CMK (cell line): ENCODE measurements at regions not wholly inside any gene's neighbourhood (a gene's known extent, or its start where the extent isn't known, plus 50 kb on each side); places are given as distances from the start of the nearest gene placed in this dataset.

Experiments used
- DNase-seq: peaks from one replicate; pipeline ENCODE4 v3.0.0-alpha.2; 2010; ENCODE audit warnings: low read depth

- DNase-seq: no peak
Observed at GRCh38 chr18:5091741-5092140, 105.3 kb downstream of the AKAIN1 start.

DNA sequence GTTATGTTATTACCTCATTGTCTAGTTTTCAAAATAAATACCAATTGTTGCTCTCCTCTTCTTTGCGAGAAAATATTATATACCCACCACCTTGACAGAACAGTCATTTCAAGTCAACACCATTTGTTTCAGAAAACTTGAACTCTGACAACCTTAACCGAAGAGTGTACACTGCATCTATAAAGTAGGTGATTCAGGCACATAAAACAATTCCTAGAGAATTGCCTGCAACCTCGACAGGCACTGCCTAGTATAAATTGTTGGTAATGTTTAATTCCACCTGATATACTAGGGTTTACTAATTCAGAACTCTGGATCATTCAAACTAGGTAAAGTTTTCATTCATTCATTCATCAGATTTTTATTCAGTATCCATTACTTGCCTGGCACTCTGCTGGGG lies 121.8 kb downstream of the AKAIN1 start:
- no peak for DNase-seq

GRCh38 chr18:5073026-5073944 lies 123.8 kb downstream of the AKAIN1 start:
- DNase-seq: no peak

DNA sequence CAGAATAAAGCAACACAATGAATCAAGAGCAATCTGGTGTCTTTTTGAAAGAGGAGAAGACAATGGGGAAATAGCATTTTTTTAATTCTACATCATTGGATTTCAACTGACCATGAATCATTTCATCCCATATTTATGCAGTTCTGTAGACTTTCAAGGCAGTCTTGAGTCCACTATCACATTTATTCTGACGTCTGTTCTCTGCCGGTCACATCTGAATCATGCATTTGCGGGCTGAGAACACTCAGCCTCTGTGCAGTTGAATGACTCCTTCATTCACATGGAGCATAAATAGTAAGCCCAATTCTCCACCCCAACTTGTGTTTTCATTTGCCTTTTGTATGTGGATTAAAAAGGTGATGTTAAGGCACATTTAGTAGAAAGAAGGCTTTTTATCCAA lies 128.2 kb downstream of the AKAIN1 start:
- no peak for DNase-seq

DNA sequence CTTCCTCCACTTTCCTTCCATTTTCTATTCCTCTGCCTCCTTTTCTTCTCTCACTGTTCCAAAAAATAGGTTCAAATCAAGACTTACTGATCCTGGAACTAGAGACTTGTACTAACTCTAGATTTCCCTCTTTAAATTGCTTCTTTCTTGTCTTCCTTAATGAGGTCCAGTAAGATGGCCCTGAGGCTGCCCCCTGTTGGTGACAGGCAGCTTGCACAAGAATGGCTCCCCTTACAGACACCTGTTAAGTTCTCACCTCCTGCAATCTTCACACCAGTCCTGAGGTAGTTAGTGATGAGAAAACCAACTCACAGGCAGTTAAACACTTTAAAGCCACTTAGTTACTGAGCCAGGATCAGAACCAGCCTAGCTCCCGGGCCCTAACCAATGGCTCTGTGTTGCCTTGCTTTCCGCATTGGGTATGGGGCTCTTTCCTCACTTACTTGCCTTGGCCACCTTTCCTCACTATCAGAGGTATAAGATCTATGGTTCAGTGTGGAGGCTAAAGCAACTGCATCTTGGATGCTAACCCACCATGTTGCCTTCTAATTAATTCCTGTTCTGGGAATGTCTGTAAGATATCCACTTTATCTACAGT lies 130.6 kb downstream of the AKAIN1 start:
- DNase-seq: no peak

DNA sequence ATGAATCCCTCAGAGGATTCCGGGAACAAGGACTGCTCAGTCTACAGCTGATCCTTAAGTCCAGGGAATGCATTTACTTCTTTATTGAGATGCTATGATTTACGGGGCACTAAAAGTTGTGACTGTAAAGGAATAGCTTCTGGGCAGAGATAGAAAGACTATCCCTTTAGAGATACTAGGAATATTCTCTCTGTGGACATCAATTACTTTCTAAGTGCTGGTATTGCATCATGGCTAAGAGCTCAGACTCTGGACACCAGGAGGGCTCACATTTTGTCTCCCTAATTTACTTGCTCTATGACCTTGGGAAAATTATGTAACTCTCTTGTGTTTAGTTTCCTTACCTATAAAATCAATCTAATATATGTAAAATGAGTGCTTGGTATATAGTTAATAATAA lies 131.4 kb downstream of the AKAIN1 start:
- DNase-seq: no peak

DNA sequence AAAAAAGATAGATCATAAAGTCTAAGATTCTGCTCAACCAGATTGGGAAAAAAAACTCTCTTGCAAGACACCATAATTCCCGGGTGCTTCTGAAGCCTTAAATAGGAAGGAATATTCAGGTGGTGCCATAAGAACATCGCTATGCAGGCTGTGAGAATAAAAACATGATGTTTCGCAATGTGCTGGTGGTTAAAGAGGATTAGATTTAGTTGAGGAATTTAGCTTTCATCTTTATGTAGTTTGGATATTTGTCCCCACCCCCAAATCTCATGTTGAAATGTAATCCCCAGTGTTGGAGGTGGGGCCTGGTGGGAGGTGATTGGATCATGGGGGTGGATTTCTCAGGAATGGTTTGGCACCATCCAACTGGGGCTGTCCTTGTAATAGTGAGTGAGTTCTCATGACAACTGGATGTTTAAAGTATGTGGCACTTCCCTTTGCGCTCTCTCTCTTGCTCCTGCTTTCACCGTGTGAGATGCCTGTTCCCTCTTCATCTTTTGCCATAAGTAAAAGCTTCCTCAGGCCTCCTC lies 132.2 kb downstream of the AKAIN1 start:
- no peak for DNase-seq

- no peak for DNase-seq
Observed at GRCh38 chr18:5061785-5062184, 135.3 kb downstream of the AKAIN1 start.

GRCh38 chr18:5060543-5060942 lies 136.5 kb downstream of the AKAIN1 start:
- no peak for DNase-seq

- no peak for DNase-seq
Observed at GRCh38 chr18:5059696-5060032, 137.4 kb downstream of the AKAIN1 start.

GRCh38 chr18:5058768-5059695 lies 138.0 kb downstream of the AKAIN1 start:
- DNase-seq: no peak

DNA sequence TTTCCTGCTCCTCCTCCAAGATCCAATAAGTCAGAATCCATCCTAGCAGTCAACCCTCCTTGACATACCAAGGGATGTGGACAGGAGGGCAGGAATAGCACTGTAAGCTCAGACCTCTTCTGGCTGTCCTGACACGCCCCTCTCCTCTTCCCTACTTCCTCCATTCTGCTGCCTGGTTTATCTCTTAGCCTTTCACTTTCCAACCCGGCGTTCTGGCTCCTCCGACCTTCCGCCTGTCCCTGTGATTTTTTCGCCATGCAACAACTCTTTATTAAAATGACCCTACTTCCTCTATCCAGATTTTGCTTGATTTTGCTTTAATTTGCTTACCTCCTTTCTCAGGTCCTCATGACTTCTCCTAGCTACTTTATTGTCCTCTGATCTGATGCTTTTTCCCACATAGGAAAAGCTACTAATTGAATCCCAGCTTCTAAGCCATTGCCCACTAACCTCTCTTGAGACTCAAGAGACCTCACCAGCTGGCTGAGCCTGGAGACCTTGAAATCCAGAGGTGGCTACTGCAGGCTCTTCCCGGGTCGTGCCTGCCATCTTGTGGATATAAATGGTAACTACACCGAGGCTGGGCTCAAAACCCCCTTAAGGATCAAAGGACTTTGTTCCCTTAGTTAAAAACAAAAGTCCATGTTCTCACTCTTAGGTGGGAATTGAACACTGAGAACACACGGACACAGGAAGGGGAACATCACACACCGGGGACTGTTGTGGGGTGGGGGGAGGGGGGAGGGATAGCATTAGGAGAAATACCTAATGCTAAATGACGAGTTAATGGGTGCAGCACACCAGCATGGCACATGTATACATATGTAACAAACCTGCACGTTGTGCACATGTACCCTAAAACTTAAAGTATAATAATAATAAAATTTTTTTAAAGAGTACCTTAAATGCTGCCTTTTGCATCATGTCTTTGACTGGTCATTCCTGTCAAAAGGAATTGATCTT lies 139.4 kb downstream of the AKAIN1 start:
- DNase-seq: peak; percentile 25

- DNase-seq: no peak
Observed at GRCh38 chr18:5052491-5052890, 144.6 kb downstream of the AKAIN1 start.

- no peak for DNase-seq
Observed at GRCh38 chr18:5051207-5051606, 145.8 kb downstream of the AKAIN1 start.

GRCh38 chr18:5049124-5049523 lies 147.9 kb downstream of the AKAIN1 start:
- DNase-seq: no peak

DNA sequence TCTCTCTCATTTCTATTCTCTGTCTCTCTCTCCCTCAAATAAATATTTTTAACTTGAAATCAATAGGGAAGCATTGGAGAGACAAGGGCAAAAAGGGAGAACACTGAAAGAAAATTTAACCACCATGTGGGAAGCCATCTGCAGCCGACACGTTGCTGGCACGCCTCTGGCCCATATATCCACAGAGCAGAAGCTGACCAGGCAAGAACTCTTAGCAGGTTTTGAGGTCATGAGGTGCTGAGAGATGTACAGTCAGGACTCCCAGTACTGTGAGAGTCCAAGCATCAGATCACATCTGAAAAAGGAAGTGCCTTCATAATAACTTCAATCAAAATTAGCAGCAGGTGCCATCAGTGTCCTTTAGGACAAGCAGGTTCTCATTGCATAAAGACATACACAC lies 156.6 kb downstream of the AKAIN1 start:
- no peak for DNase-seq

GRCh38 chr18:5036523-5036922 lies 160.5 kb downstream of the AKAIN1 start:
- DNase-seq: no peak

DNA sequence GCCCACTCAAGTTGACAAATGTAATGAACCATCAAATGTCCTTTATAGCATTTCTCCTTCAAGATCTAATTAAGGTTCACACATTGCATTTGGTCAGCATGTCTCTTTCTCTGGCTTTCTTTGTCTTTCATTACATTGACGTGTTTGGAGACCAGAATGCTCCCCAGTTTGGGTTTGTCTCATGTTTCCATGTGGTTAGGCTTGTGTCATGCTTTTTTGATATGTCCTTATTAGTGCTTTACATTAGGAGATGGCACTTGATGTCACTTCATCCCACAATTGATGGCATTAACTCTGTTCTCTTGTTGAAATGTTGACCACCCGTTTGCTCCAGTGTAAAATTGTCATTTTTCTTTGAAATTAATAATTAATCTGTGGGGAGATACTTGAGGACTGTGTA lies 165.8 kb downstream of the AKAIN1 start:
- no peak for DNase-seq

GRCh38 chr18:5030636-5031035 lies 166.4 kb downstream of the AKAIN1 start:
- DNase-seq: no peak

DNA sequence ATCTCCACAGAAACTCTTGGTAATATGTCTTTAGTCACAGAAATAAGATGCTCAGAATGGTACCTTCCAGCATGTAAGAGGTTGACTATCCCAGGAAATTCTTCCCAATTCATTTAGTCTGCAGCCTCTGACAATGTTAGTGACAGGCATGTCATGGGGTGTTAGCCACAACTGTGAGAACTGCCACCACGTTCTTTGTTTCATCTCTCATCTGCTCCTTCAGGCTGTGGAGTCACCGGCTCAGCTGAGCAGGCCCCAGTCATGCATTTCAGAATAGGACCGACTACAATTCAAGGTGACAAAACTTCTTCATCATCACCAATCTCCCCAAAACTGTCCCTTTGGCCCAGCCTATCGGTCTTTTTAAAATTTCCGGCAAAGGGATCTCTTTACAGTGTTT lies 167.5 kb downstream of the AKAIN1 start:
- DNase-seq: no peak

DNA sequence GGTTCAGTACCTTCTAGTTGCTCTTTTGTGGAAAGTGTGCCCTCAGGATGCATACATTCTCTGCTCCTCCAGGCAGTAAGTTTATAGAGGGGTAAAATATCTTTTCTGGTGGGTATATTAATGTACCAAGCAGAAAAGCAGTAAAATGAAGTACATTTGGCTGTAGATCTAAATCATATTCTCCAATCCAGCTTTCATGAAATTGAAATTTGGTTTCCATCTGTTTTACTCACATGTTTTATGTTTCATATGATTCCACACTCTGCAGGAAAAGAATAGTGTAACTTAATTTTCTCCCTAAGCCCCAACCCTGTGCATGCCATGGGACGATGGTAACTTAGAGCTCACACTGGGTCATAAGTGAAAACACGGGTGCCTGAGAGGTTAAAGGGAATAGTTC lies 172.3 kb downstream of the AKAIN1 start:
- DNase-seq: no peak
